ENCODE measurements at regions not wholly inside any gene's neighbourhood (a gene's known extent, or its start where the extent isn't known, plus 50 kb on each side); places are given as distances from the start of the nearest gene placed in this dataset.

GRCh38 chr12:23169696-23170013 lies 544.7 kb downstream of the ETNK1 start:
- TF ChIP-seq, protein P1, sequence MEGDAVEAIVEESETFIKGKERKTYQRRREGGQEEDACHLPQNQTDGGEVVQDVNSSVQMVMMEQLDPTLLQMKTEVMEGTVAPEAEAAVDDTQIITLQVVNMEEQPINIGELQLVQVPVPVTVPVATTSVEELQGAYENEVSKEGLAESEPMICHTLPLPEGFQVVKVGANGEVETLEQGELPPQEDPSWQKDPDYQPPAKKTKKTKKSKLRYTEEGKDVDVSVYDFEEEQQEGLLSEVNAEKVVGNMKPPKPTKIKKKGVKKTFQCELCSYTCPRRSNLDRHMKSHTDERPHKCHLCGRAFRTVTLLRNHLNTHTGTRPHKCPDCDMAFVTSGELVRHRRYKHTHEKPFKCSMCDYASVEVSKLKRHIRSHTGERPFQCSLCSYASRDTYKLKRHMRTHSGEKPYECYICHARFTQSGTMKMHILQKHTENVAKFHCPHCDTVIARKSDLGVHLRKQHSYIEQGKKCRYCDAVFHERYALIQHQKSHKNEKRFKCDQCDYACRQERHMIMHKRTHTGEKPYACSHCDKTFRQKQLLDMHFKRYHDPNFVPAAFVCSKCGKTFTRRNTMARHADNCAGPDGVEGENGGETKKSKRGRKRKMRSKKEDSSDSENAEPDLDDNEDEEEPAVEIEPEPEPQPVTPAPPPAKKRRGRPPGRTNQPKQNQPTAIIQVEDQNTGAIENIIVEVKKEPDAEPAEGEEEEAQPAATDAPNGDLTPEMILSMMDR (IDR thresholded peaks at IDR 0.05; ENCODE audit: low read depth, low read length, poor library complexity, severe bottlenecking) = no peak
- no peak for TF ChIP-seq EZH2phosphoT487 (IDR thresholded peaks at IDR 0.05; ENCODE audit: borderline replicate concordance, low read length)
